ENCODE measurements at regions not wholly inside any gene's neighbourhood (a gene's known extent, or its start where the extent isn't known, plus 50 kb on each side); places are given as distances from the start of the nearest gene placed in this dataset.

DNA sequence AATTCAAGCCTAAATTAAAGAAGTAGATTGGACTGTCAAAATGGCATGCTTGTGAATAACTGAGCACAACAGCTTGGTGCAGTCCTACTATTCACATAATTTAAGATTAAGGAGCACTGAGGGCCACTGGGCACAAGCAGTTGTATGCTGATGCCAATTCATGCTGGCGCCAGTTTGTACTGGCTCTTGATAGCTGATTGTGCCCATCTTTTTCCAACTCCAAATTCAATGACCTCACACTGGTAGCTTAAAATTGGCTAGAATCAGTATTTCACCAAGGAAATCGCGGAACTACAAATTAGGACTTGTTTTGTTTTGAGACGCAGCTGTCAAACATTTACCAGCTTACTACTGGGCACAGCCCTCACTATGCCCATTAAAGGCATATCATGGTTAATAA, 969.2 kb downstream of the JRKL start:
- no peak for TF ChIP-seq POLR2AphosphoS5 (IDR thresholded peaks at IDR 0.05)
- TF ChIP-seq CTCF (IDR thresholded peaks at IDR 0.05) = no peak
